ENCODE measurements at regions not wholly inside any gene's neighbourhood (a gene's known extent, or its start where the extent isn't known, plus 50 kb on each side); places are given as distances from the start of the nearest gene placed in this dataset.

- H3K4me3 ChIP-seq: no peak overlapping the region
- no peaks in the 10 kb centered on the region for H3K9me3 ChIP-seq
- H3K36me3 ChIP-seq: no peaks in the 10 kb centered on the region
- no peaks in the 10 kb centered on the region for H3K27me3 ChIP-seq
- H3K4me1 ChIP-seq: no peaks in the 10 kb centered on the region
- no peak overlapping the region for H3K27ac ChIP-seq
- DNase-seq (ENCODE audit: low spot score): no peak
- TF ChIP-seq, protein P1, sequence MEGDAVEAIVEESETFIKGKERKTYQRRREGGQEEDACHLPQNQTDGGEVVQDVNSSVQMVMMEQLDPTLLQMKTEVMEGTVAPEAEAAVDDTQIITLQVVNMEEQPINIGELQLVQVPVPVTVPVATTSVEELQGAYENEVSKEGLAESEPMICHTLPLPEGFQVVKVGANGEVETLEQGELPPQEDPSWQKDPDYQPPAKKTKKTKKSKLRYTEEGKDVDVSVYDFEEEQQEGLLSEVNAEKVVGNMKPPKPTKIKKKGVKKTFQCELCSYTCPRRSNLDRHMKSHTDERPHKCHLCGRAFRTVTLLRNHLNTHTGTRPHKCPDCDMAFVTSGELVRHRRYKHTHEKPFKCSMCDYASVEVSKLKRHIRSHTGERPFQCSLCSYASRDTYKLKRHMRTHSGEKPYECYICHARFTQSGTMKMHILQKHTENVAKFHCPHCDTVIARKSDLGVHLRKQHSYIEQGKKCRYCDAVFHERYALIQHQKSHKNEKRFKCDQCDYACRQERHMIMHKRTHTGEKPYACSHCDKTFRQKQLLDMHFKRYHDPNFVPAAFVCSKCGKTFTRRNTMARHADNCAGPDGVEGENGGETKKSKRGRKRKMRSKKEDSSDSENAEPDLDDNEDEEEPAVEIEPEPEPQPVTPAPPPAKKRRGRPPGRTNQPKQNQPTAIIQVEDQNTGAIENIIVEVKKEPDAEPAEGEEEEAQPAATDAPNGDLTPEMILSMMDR (IDR thresholded peaks at IDR 0.05): no peak
These were observed 143.4 kb upstream of the CST7 start for GRCh38 chr20:24805456-24806238.

- no peak for DNase-seq (ENCODE audit: low spot score)
- no peaks in the 10 kb centered on the region for H3K36me3 ChIP-seq
- no peaks in the 10 kb centered on the region for H3K27me3 ChIP-seq
- H3K4me3 ChIP-seq: no peak overlapping the region
- no peaks in the 10 kb centered on the region for H3K4me1 ChIP-seq
- TF ChIP-seq, protein P1 (IDR thresholded peaks at IDR 0.05): no peak
- H3K9me3 ChIP-seq: no peaks in the 10 kb centered on the region
- no peak overlapping the region for H3K27ac ChIP-seq
These were observed 142.1 kb upstream of the CST7 start for GRCh38 chr20:24806705-24807676.

DNA sequence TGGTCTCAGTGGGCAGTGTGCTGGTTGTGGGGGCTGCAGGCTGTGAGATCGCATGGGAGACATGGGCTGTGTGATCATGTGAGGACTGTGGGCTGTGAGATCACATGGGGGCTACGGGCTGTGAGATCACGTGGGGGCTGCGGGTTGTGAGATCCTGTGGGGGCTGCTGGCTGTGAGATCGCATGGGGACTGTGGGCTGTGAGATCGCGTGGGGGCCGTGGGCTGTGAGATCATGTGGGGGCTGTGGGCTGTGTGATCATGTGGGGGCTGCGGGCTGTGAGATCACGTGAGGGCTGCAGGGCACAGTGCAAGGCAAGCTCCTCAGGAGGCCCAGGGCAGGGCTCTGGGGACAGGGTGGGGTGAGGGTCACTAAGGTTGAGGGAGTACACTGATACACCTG, 140.5 kb upstream of the CST7 start:
- TF ChIP-seq, protein P1 (IDR thresholded peaks at IDR 0.05): no peak

DNA sequence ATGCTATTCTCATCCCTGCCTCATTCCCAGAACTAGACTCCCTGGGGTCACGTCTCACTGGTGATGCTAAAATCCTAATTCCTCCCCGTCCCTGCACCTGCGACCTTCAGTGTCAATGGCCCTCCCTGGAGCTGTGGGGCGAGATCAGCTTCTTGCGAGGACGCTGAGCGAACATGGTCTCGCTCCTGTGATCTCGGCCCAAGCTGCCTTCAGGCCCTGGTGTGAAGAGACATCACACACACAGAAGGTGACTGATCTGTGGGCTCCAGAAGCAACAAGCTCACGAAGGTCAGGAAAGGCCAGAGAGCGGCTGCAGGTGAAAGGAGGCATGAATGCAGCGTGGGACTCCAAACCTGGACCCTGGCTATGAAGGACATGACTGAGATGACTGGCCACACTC, 139.5 kb upstream of the CST7 start:
- Histone ChIP-seq H3K4me3 (no peak overlapping the region), H3K4me1 (no peaks in the 10 kb centered on the region), H3K27me3 (no peaks in the 10 kb centered on the region), H3K9me3 (no peaks in the 10 kb centered on the region), H3K36me3 (no peaks in the 10 kb centered on the region), H3K27ac (no peak overlapping the region)
- TF ChIP-seq, protein P1 (IDR thresholded peaks at IDR 0.05): no peak
- DNase-seq (ENCODE audit: low spot score): no peak

More for the DNA sequence above, 140.5 kb upstream of the CST7 start:
- DNase-seq (ENCODE audit: low spot score): no peak
- Histone ChIP-seq H3K27ac (no peak overlapping the region), H3K27me3 (no peaks in the 10 kb centered on the region), H3K4me1 (no peaks in the 10 kb centered on the region), H3K4me3 (no peak overlapping the region), H3K9me3 (no peaks in the 10 kb centered on the region), H3K36me3 (no peaks in the 10 kb centered on the region)

DNA sequence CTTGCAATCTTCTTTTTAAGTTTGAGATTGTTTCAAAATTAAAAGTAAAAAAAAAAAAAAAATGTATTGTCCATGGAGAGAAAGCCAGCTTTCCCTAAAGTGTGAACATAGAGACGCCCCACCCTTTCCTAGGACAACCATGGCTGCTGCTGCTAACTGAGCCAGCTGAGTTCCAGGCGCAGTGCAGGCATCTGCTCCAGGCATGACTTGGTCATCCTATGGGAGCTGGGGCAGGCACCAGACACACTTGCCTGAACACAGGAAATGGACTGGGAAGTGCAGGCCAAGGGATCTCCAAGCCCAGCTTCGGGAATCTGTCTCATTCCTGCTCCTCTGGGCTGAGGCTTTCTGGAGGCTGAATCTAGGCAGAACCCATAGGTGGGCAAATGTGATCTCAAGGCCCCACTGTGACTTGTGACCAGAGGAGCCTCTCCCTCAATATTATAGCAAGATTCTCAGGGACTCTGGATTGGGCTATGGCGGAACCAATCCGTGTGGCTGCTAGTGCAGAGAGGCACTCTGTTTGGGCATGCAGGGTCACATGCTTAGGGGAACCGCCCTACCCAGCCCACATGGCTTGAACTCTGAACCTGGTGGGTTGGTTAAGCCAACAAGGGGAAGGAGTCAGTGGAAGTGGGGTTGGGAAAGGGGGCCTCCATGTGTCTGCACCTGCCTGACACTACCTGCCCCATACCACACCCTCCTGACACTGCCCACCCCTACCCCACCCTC, 138.2 kb upstream of the CST7 start:
- no peaks in the 10 kb centered on the region for H3K4me1 ChIP-seq
- no peaks in the 10 kb centered on the region for H3K9me3 ChIP-seq
- no peak for DNase-seq (ENCODE audit: low spot score)
- no peaks in the 10 kb centered on the region for H3K27me3 ChIP-seq
- TF ChIP-seq, protein P1 (IDR thresholded peaks at IDR 0.05): no peak
- H3K27ac ChIP-seq: no peak overlapping the region
- H3K4me3 ChIP-seq: no peak overlapping the region
- no peaks in the 10 kb centered on the region for H3K36me3 ChIP-seq

All from right atrium auricular region (tissue), 2 donors.